Activated naive CD4-positive, alpha-beta T cell treated with anti-CD3 and anti-CD28 coated beads, Interleukin-2, amount 50 U/mL, for 72 hours (primary cell): ENCODE measurements at regions not wholly inside any gene's neighbourhood (a gene's known extent, or its start where the extent isn't known, plus 50 kb on each side); places are given as distances from the start of the nearest gene placed in this dataset.

Experiments
- ATAC-seq, 2 donors: fragments of 150-1000 bp; cut with Tn5 transposase; 2 replicates each; pipeline ENCODE4 v1.10.0; 2021; ENCODE audit warnings: mild to moderate bottlenecking in 2 of 2, moderate library complexity in 2 of 2
- DNase-seq, 2 donors: peaks; one replicate each; pipeline ENCODE4 v3.0.0; 2021 to 2022; ENCODE audit warnings: low spot score in 2 of 2
- H3K27ac Mint-ChIP-seq, 2 donors: one replicate each; pipeline ENCODE4 v1.8.0; 2022; ENCODE audit warnings: mild to moderate bottlenecking in 2 of 2, mixed read lengths in 2 of 2
- H3K36me3 Mint-ChIP-seq, 2 donors: one replicate each; pipeline ENCODE4 v1.8.0; 2022; ENCODE audit warnings: mixed read lengths in 2 of 2
- H3K9me3 Mint-ChIP-seq, 2 donors: one replicate each; pipeline ENCODE4 v1.8.0; 2022; ENCODE audit warnings: mixed read lengths in 2 of 2

DNA sequence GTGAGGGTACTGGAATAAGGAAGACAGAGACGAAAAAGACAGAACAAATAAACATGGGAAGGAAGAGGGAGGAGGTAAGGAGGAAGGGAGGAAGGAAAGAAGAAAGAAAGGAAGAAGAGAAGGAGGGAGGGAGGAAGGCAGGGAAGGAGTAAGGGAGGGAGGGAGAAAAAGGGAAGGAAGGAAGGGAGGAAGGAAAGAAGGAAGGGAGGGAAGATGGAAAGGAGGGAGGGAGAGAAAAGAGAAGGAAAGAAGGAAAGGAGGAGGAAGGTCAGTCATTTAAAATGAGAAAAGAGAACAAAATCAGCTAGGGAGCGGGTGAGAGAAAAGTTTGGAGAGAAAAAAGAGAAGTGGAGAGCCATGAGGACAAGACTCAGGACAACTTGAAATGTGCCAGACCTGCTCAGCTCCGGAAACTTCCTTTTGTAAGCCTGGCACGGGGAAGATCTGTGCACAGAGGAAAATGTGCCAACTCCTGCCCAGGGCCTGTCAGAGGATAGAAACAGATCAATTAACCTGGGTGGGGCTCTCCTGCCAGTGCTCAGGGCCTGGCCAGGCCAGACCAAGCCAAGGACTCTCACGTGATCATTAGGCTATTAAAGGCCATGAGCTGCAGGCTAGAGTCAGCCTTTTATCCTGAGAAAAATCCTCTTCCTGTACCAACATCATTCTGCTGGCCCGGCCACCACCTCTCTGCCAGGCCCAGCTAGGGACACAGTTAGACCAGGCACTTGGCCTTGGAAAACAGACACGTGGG lies 50.1 kb upstream of the BCL6 start:
- H3K36me3 Mint-ChIP-seq = peaks cover 7 to 77% of the 10 kb centered on the region in 2 donors
- no peak overlapping the region for H3K27ac Mint-ChIP-seq
- no peak for DNase-seq
- peaks cover 5 to 31% of the 10 kb centered on the region in 2 donors for H3K9me3 Mint-ChIP-seq
- no peak for ATAC-seq

DNA sequence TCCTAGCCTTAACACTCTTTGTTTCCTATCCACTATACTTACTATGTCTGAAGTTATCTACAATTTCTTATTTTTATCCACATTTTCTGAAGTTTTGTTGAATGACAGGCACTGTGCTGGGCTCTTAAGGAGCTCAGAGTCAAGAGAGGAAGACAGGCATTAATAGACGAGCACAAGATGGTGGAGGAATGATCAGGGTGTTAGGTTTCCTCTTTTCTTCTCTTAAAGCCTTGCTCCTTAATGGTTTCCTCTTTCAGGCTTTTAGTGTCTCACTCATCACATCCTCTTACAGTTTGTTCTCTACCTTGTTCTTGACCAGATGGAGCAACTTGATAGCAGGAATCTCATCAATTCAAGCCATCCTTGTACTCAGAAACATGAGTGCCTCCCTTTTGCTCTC lies 52.9 kb upstream of the BCL6 start:
- peaks cover 13 to 28% of the 10 kb centered on the region in 2 donors for H3K9me3 Mint-ChIP-seq
- DNase-seq (no peak), ATAC-seq (no peak)
- H3K36me3 Mint-ChIP-seq = peaks cover 14 to 60% of the 10 kb centered on the region in 2 donors
- peak overlapping the region; percentile 63 to 95 for H3K27ac Mint-ChIP-seq

DNA sequence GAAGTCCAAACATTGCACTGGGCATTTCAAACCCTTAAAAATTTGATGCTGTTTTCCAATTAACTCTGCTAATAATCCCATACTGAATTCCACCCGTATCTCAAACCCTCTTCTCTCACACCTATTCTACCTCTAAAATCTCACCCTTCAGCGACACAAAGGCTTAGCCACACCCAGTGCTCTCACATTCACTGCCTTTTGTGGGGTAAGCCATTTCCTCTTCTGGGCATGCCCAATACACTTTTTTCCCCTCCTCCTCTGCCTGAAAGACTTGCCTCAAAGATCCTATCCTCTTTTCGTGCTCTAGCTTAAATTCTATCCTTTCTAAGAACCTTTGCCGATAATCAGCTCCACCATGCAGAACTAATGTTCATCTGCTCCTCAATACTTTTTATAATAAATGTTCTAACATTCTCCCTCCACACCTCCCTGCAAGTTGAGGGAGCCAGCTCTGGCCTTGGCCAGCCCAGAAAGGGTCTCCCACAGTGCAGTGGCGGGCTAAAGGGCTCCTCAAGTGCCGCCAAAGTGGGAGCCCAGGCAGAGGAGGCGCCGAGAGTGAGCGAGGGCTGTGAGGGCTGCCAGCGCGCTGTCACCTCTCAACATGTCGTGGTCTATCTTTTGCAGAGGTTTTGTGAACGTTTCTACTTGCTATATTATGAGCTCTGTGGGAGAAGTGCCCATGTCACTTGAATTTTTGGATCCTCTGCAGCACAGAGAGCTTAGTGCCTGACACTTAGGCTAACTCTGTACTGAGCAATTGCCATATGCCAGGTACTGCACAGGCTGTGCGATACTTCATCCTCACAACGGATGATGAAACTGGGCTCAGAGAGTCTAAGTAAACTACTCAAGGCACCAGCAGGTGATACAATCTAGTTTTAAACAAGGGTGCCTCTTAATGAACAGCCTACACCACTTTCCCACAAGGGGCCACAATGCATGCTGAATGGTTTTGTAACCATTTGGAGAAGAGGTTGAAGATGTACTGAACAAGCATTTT lies 53.6 kb upstream of the BCL6 start:
- ATAC-seq (no peak), DNase-seq (no peak)
- Mint-ChIP-seq H3K27ac (peak overlapping the region; percentile 63 to 95), H3K36me3 (peaks cover 14 to 53% of the 10 kb centered on the region in 2 donors), H3K9me3 (peaks cover 13 to 28% of the 10 kb centered on the region in 2 donors)

DNA sequence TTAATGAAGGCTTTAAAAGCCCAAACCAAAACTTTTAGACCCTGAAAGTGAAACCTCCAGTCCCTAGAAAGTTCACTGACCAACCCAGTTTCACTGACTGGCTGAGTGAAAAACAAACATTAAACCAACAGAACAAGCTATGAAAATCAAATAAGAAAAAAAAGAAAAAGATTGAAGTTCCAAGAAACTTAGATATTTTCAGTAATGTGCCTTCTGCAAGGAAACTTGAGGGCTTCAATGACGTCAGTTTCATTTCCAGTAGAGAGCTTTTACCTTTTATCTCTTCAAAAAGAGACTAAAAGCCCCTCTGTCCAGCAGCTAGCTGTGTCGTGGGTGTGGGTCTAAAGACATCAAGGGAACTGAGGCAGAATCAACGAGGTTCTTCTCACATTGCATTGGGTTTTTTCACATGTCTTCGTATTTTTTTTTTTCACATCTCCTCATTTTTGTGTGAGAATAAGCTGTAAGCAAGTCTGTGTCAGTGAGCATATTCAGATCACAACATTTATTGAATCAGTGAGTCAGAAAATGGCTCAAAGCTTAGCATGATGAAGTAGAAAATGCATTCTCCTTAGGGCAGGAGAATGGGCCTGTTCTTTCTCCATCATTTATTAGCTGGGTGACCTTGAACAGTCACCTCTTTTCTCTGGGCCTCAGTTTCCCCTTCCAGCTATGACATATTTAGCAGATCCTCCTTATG lies 54.8 kb upstream of the BCL6 start:
- DNase-seq = peak in 1 of 2 donors; percentile 39
- Mint-ChIP-seq H3K9me3 (peaks cover 13 to 23% of the 10 kb centered on the region in 2 donors), H3K36me3 (peaks cover 7 to 46% of the 10 kb centered on the region in 2 donors), H3K27ac (peak overlapping the region; percentile 79 to 95)
- ATAC-seq = peak; percentile 43 to 59

DNA sequence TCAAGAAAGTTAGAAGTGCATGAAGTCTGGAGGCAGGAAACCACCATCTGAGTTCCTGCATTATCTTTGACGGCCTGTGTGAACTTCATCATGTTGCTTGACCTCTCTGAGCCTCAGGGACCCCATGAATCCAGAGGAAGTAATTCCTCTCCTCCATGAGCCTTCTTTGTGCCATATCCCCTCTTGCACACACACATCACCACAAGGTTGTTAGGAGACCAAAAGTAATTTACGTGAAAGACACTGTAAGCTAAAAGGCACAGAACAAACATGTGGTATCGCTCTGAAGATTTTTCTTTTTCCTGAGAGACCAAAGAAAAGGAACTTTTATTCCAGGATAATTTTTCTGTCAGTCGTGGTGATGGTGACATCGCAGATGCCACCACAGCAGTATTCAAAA lies 55.9 kb upstream of the BCL6 start:
- peak overlapping the region; percentile 79 to 95 for H3K27ac Mint-ChIP-seq
- ATAC-seq = no peak
- DNase-seq = no peak
- H3K9me3 Mint-ChIP-seq = peaks cover 13 to 22% of the 10 kb centered on the region in 2 donors
- peaks cover 7 to 51% of the 10 kb centered on the region in 2 donors for H3K36me3 Mint-ChIP-seq

DNA sequence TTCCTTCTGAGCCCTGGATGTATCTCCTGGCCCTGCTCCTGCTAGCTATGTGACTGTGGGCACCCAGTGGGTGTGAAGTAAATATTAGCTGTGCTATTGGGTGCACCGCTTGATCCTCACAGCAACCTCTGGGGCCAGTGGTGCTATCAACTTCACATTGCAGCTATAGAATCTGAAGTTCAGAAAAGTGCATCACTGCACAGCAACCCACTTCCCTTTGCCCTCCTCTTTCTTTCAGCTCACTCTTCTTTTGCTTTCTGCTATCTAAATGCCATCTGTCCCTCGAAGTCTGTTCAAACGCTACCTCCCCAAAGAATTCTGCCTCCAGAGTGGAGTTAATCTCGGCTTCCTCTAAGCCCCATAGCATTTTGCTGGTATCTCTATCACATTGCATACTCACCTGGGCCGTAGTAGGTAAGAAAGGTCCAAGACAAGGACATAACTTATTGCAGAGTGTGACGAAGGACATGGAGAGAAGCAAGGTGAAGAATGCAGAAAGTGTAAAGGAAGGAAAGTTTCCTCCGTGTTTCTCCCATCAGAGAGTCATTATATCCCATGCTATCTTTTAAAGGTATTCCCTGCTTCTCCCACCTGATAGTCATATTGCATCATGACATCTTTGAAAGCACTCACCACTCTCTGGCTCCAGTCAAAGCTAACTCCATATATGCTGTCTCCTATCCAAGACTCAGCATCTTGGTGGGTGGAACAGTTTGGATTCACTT lies 57.1 kb upstream of the BCL6 start:
- H3K9me3 Mint-ChIP-seq = peaks cover 13 to 21% of the 10 kb centered on the region in 2 donors
- peaks cover 7 to 40% of the 10 kb centered on the region in 2 donors for H3K36me3 Mint-ChIP-seq
- H3K27ac Mint-ChIP-seq = peak overlapping the region; percentile 72 to 95
- DNase-seq (no peak), ATAC-seq (no peak)

DNA sequence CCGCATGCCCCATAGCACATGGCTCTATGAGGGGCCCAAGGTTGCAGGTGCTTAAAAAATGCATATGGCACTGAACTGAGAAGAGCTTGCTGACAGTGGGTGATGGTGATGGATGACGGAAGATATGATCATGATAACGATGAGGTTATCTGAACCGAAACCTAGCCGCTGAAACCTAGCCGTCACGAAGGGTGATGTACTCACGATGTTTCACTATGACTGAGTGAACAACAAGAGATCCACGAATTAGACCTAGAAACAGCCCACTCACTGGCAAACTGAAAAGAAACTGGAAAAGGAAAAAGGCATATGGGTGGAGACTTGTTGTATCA lies 57.6 kb upstream of the BCL6 start:
- Mint-ChIP-seq H3K36me3 (peaks cover 7 to 35% of the 10 kb centered on the region in 2 donors), H3K27ac (peak overlapping the region; percentile 72 to 95), H3K9me3 (peaks cover 13 to 16% of the 10 kb centered on the region in 2 donors)
- DNase-seq (peak; percentile 67), ATAC-seq (peak; percentile 64 to 76)

DNA sequence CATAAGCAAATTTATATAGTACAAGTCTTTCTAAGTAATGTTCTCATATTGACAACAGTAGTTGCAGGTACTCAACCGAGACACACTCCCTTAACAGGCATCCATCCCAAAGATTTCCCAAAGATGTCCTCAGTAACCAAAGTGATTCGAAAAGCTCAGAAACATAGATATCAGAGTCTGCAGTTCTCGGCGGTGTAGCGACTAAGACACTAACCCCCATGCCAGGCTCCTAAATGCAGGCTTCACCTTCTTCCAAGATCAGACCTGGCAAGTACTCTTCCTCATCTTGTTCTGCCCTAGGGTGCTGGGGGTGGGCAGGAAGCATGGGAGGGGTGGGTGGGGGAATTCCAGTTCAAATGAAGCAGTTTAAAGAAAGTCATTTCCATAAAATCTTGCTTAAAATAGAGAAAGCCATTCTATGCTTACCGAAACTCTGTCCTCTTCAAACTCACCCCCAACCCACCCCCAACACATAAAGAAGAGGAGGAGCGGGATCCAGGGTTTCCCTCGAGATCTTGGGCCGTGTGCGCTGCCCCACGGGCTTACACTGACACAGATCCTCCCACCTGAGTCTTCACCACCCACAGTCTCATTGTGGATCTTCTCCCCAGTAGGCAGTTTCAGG lies 59.0 kb upstream of the BCL6 start:
- Mint-ChIP-seq H3K36me3 (peaks cover 7 to 25% of the 10 kb centered on the region in 2 donors), H3K9me3 (peaks cover 6 to 8% of the 10 kb centered on the region in 2 donors), H3K27ac (peak overlapping the region in 1 of 2 donors; percentile 97)
- no peak for DNase-seq
- ATAC-seq = no peak

DNA sequence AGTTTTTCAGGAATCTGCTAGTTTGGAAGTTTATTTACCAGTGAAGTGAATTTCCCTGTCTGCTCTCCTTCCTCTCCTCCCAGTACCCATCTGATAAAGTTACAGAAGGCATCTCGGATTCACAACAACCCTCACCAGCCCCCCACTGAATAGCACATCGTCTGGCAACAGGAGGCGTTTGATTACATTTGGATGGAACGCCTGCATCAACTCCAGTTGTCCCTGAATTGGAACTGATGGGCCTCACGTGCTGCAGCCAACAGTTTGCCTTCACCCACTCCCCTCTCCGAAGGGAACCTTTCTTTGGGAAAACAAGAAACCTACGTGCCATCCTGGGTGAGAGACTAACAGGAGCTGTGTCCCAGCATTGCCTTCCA lies 59.5 kb upstream of the BCL6 start:
- no peak for DNase-seq
- peak overlapping the region in 1 of 2 donors; percentile 97 for H3K27ac Mint-ChIP-seq
- peaks cover 6 to 8% of the 10 kb centered on the region in 2 donors for H3K9me3 Mint-ChIP-seq
- H3K36me3 Mint-ChIP-seq = peaks cover 7 to 25% of the 10 kb centered on the region in 2 donors
- no peak for ATAC-seq

DNA sequence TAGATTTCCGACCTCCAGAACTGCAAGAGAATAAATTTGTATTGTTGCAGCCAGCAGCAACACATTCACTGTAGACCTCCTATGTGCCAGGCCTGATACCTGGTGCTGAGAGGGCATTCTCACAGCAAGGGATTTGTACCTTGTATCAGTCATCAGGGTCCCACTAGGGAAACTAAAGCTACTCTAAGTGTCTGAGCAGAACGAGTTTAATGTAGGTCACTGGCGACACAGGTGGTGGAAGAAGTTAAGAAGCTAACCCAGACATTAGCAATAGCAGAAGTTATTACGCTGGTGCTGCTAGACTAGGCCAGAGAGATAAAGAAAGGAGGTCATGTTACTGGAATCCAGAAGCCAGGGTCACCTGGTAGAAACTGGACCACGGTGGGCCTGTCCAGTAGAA lies 60.5 kb upstream of the BCL6 start:
- H3K27ac Mint-ChIP-seq = peak overlapping the region in 1 of 2 donors; percentile 96
- H3K36me3 Mint-ChIP-seq = peaks cover 7 to 25% of the 10 kb centered on the region in 2 donors
- DNase-seq (peak in 1 of 2 donors; percentile 21), ATAC-seq (no peak)
- H3K9me3 Mint-ChIP-seq = peaks cover 6 to 8% of the 10 kb centered on the region in 2 donors

DNA sequence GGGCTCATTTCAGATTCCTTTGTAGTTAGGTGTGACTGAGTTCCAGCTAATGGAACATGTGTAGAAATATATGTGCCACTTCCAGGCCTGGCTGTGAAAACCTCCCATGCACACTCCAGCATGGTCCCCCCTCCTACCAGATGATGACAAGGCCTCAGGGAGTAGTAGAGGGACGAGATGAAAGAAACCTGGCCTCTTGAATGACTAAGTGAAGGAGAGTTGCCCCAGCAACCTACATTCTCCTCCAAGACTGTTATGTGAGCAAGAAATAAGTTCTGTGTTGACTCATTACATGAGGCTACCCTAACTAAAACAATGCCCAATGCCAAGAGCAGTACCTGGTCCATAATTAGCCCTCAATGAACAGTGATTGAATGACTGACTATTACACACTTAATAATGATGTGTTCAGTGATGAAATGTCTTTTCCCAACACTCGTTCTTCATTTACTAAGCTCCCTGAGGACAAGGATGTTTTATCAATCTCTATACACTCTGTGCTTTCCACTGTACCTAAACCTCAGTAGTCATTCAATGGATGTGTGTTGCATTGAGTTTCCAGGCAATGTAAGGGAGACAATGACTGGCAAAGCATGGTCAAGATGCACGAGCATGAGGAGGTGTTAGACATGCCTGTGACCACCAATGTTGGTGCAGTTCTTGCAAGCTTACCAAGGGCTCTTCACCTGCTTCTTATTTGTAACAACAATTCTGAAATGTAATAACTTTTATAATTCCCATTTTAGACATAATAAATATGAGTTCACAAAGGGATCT lies 62.0 kb upstream of the BCL6 start:
- DNase-seq = peak in 1 of 2 donors; percentile 63
- Mint-ChIP-seq H3K36me3 (peaks cover 7 to 22% of the 10 kb centered on the region in 2 donors), H3K27ac (peak overlapping the region; percentile 84 to 92), H3K9me3 (peaks cover 5 to 8% of the 10 kb centered on the region in 2 donors)
- ATAC-seq = peak; percentile 88 to 89

DNA sequence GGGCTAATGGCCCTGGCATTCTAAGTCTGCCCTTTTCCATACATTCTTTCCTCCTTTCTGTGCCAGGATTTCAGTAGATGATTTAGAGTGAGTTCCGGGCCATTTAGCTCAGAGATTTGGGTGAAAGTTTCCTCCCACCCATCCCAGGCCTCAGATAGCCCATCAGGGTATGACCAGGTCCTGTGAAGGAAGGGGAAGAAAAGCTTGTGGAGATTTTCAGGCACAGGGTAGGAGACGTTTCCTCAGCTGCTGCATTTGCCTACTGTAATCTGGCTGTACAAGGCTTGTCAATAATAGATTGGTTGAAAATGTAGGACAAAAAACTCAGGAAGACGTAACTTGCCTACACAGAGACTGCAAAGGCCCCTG lies 63.2 kb upstream of the BCL6 start:
- DNase-seq (no peak), ATAC-seq (no peak)
- Mint-ChIP-seq H3K27ac (peak overlapping the region in 1 of 2 donors; percentile 57), H3K9me3 (no peaks in the 10 kb centered on the region), H3K36me3 (peaks cover 0 to 16% of the 10 kb centered on the region in 2 donors)

DNA sequence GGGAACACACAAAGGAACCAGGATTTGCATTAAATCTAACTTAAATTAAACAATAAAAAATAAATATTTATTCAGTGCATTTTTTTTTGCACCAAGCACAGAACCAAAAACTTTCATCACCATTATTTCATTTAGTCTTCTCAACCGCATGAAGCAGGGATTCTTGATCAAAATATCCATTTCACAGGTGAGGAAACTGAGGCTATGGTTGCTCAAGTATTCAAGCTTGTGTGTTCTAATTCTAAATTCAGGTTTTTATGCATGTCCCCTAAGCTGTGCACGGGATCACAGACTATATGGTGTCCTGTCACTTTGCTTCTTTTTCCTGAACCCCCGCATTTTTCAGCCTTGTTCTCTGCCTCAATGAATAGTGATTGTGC lies 64.3 kb upstream of the BCL6 start:
- no peaks in the 10 kb centered on the region for H3K9me3 Mint-ChIP-seq
- peaks cover 0 to 16% of the 10 kb centered on the region in 2 donors for H3K36me3 Mint-ChIP-seq
- no peak for ATAC-seq
- no peak for DNase-seq
- H3K27ac Mint-ChIP-seq = no peak overlapping the region

DNA sequence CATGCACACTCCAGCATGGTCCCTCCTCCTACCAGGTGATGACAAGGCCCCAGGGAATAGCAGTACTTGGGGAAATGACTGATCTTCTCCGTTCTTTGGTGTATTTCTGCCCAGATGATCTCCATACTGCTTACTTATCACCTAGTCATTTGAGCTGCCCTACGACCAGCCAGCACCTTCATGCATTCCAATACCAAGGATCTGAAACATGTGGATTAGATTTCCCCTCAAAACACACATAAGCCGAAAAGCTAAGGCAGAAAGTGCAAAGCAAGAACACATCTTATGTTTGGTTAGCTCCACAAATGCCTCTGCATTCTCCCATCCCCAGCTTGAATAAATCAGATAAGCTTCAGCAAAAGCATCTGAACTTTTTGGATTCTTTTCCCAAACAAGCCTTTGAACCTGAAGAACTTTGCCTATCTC lies 64.8 kb upstream of the BCL6 start:
- DNase-seq = no peak
- Mint-ChIP-seq H3K36me3 (peaks cover 0 to 11% of the 10 kb centered on the region in 2 donors), H3K27ac (no peak overlapping the region)

More for the DNA sequence above, 64.8 kb upstream of the BCL6 start:
- no peaks in the 10 kb centered on the region for H3K9me3 Mint-ChIP-seq
- no peak for ATAC-seq
